B cell (primary cell): ENCODE measurements at regions not wholly inside any gene's neighbourhood (a gene's known extent, or its start where the extent isn't known, plus 50 kb on each side); places are given as distances from the start of the nearest gene placed in this dataset.

ENCODE experiments used
- CTCF ChIP-seq: fragments of 200-600 bp; IDR thresholded peaks from one replicate; pipeline ENCODE4 v1.8.0; 2022; ENCODE audit warnings: antibody characterized with exemption, mild to moderate bottlenecking
- EZH2 ChIP-seq: IDR thresholded peaks from 2 replicates; pipeline ENCODE4 v1.6.1; 2012; ENCODE audit warnings: borderline replicate concordance, low read depth, mild to moderate bottlenecking, moderate library complexity, low read length; ENCODE audit not compliant: insufficient read depth, poor library complexity, severe bottlenecking

GRCh38 chr11:115920841-115921480 is 416.7 kb upstream of the CADM1 start:
- TF ChIP-seq EZH2 (no peak), CTCF (no peak)
